Hematopoietic multipotent progenitor cell (in vitro differentiated cells): ENCODE measurements at regions not wholly inside any gene's neighbourhood (a gene's known extent, or its start where the extent isn't known, plus 50 kb on each side); places are given as distances from the start of the nearest gene placed in this dataset.

ENCODE experiments used
- DNase-seq, 3 donors: peaks; one replicate each; pipeline ENCODE4 v3.0.0-alpha.2; 2011 to 2015; ENCODE audit warnings: low read depth in 2 of 3, low spot score in 2 of 3

DNA sequence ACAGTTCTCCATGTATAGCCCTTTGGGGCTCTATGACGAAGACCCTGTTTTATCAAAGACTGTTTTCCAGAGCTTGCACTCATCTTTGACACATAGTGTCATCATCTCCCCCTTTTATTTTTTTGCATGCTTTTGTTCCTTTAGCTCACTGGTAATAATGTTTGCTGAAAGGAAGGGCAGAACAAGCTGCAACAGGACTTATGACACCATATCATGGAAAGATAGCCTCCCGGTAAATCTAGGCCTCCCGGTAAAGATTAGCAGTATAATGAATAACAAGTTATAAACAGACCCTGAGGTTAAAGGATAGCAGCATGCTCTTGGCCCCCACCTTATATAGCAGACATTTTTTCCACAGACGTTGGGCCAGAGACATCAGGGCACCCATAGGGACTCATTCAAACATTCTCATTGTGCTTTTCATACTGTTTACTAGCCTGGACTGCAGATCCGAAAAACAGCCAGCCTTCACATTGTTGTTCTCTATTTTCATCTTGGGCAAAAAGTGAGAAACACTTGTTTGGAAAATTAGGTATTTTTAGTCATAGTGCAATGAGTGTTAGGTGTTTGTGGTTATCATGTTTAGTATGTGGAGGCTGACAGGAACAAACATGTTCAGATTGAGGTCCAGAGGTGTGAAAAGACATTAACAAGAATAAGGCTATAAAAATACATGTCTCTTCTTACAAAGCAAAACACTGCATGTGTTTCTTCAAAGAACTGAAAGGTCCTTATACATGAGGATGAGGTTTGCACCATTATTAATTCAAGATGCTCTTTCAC is 136.9 kb upstream of the SPRY2 start:
- no peak for DNase-seq

DNA sequence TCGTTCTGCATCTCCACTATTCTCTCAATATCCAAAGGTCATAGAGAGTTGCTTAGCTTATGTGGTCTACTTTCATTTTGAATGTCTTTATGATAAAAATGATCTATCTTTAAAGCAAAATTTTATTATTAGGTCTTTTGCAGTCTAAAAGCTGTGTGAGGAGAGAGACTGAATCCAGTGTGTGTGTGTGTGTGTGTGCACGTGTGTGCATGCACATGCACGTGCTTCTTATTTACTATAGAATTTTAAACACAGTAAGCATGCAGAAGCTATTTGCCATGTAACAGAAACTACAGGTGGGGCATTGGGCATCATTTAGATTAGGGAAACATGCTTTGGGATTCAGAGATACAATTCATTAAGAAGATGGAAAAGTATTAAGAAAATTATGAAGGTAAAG is 136.0 kb upstream of the SPRY2 start:
- no peak for DNase-seq

DNA sequence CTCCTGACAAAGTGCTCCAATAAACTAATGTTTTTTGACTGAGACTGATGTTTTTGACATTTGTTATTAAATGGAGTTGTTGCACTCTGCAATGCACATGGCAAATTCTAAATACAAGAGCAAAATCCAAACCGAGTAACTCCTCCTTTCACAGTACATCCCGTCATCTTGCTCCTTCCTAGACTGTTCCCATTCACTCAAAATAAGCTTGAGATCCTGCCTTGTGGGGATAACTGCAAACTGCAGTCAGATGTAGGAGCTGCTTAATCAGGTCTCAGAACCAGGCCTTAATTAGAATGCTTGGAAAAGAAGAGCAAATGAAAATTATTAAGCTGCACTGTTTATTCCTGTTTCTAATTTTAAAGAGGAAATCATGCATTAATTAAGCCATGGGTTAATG is 134.8 kb upstream of the SPRY2 start:
- DNase-seq = no peak

DNA sequence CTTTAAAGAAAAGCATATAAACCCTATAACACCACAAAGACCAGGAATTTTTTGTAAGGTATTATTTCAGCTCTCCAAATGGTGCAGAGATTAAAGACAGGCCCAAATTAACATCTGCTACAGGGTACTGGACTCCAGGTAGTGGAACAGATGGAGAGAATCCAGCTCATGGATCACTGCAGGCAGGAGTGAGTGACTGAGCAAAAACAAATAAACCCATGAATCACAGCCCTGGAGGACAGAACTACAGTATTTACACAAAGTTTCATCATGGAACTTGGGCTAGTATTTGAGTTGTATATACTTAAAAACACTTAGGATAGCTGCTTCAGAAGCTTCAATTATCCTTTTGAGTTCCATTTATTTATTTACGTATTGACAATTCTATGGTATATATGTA is 132.8 kb upstream of the SPRY2 start:
- no peak for DNase-seq

DNA sequence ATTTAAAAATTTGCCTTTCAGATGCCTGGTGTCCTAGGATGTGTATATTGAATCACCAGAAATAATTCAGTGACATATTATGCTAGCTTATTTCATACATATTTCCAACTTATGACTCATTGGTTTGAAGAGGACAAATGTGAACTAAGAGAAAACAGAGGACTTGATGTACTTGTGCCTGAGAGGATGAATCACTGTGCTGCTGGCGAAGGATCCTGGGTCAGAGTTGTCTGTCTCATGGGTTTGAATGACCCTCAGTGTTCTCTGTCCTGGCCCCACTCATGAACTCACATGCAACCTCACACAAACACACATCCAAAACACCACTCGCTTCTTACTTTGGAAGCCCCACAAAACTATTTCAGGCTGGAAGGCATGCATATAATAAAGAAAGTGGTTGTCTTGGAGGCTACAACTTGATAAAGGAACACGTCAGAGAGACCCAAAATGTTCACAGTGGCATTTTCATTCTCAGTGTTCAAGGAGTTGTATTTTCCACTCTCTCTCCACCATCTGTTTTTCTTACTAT is 129.0 kb upstream of the SPRY2 start:
- no peak for DNase-seq

DNA sequence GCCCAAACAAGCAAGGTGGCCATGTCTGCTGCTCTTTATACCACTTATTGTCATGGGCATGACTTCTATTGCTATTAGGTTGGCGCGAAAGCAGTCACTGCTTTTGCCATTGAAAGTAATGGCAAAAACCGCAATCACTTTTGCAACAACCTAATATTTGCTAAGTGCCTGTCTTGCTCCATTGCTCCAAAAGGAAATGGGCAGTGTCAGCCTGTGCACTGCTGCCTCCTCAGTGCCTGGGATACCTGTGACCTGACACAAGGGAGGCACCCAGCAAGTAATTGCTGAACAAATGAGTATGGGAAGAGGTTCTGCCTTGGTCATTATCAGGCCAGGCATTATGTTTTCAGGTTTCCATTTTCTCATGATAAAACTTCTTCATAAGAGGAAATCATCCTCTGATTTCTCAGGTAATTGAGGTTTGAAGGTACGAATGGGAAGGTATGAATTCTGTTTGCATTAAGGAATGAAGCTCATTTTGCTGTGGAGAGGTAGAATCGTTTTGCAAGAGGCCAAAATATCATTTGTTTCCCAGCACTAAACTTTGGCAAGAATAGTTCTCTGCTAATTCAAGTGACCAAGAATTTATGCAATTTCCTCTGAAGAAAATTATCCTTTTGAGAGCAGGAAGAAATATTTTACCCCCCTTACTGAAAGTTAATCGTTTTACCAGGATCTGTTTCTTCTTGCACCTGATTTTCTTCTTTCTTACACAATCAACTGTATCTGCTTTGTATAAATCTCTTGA is 128.4 kb upstream of the SPRY2 start:
- no peak for DNase-seq

DNA sequence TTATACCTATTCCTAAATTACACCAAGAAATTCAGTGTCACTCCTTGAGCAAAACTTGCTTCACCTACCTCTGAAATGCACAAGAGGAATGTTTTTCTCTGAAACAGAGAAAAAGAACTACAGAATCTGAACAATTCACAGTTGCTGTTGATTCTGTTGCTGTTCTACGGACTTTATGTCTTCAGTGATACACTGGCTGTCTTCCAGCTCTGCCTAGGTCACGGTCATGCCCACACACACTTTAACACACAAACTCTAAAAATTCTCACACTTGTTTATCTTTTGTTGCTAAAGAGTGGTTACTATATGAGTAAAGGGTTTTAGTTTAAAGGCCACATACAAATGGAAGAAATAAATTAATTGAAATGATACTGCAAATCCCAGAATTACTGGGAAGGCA is 124.4 kb upstream of the SPRY2 start:
- no peak for DNase-seq

DNA sequence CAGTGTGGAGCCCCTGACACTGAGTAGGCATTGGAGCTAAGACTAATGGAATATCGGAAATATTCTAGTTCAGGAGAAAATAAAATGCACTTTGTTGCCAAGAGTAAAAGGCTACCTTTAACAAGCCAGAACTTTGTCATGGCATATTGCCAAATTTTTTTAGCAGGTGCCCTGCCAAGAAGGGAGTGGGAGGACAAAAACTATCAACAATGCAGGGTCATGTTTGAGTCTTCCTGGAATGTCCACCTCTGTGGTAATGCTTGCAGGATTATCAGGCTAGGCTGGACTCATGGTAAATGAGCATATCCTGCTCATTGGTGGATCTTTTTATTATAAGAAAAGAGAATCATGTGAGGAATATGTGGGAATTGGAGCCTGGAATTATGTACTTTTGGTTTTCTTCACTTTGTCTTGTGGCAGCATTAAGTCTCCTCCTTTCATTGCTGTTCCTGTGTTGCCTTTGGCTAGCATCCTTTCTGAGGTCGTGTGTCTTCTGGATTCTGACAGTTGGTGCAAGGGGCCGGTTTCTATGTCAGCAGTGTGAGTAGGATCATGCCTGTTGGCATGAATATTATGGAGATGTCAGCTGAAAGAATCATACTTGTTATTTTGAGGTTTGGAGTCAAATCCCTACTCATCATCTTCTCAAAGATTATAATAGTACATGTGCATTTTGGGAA is 122.9 kb upstream of the SPRY2 start:
- DNase-seq = no peak

DNA sequence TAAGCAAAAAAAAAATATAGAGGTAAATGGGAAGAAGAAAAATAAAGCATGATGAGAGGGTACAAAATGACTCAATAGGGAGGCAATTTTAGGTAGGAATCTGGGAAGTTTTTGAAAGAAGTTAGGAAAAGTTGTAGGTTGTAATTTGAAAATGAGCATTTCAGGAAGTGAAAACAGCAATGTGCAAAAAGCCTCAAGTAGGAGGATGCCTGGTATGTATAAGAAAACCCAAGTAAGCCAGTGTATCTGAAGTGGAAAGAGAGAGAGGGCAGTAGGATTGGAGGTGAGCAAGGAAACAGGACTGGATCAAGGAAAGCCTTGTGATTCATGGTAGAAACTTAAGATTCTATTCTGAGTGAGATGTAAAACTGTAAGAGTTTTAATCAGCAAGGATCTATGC is 121.6 kb upstream of the SPRY2 start:
- DNase-seq = no peak

DNA sequence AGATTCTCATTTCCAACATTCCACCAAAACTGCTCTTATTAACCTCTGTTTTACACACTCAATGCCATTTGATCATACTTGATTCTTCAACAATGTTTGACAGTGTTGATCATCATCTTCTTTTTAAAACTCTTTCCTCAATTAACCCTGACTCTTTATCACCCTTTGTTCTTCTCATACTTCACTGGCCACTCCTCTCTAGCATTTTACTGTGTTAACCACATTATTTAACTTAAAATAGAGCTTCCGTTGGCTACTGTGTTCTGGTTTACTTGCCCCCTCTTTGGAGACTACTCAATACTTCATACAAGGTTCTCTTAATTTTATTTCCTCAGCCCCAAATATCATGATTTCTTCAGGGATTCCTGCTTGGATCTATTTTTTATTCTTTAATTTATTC is 121.1 kb upstream of the SPRY2 start:
- no peak for DNase-seq

DNA sequence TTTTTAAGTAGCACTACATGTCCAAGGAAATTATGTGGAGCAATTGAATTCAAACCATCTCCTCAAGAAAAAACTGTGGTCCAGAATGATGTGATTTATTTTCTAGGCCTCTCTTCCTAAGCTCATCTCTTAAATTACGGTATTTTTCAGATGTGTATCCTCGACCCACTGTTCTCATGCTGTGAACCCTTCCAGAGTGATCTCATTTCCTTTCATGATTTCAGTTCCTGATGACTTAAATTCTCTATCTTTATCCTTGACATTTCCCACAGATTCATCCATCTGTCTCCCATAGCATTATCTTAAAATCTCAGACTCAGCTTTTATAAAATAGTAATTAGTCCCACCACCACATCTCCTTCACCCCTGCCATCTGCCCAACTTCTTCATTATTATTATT is 117.6 kb upstream of the SPRY2 start:
- DNase-seq = no peak

DNA sequence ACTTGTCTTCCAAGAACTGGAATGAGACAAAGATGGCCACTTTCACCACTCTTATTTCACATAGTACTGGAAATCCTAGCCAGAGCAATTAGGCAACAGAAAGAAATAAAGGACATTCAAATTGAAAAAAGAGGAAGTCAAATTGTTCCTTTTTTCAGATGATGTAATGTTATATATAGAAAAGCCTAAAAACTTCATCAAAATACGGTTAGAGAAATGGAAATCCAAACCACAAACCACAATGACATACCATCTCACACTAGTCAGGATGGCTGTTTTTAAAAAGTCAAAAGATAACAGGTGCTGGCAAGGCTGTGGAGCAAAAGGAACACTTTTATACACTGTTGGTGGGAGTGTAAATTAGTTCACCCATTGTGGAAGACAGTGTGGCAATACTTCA is 113.3 kb upstream of the SPRY2 start:
- DNase-seq = peak in 2 of 3 donors; percentile 90 to 96

DNA sequence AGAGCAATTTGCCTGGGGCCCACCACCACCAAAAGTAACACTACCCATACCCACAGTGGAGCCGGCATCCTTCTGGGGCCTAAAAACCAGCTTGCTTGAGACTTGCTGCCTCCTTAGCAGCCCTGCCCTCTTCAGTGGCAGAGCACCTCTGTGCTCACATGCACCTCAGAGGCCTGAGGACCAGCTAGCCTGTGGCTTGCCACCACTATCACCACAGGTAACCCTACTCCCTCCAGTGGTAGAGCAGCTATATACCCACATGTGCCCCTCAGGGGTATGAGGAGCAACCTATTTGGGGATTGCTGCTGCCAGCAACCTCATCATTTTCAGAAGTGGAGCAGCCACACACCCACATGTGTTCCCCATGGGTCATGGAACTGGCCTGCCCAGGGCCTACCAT is 111.4 kb upstream of the SPRY2 start:
- DNase-seq = no peak

DNA sequence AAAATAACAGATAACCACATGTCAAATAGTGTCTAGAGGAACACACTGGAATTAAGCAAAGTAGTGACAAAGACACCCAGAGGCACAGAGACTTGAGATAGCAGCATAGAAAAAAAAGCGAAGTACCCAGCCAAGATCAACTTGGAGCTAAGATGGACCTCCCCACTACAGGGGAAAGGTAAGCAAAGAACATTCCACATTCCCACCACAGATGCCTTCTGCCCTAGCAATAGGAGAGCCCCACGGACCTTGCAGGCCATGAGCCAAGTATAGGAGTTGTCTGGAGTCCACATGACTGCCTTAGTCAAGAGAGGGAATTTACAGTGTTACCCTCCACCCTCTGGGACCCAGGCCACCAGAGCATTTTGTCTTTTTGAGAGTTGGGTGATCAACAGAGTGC is 110.7 kb upstream of the SPRY2 start:
- DNase-seq = no peak

DNA sequence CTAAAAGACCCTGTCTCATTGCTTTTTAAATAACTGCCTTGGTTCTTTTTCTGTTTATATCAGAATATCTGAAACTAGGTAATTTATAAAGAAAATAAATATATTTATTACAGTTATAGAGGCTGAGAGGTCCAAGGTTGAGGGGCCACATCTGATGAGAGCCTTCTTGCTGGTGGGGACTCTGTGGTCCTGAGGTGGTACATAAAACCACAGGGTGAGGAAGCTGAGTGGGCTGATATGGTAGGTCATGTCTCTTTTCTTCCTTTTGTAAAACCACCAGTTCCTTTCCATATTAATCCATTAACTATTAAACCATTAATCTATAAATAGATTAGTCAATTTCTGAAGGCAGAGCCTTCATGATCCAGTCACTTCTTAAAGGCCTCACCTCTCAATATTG is 109.5 kb upstream of the SPRY2 start:
- peak in 1 of 3 donors; percentile 27 for DNase-seq

DNA sequence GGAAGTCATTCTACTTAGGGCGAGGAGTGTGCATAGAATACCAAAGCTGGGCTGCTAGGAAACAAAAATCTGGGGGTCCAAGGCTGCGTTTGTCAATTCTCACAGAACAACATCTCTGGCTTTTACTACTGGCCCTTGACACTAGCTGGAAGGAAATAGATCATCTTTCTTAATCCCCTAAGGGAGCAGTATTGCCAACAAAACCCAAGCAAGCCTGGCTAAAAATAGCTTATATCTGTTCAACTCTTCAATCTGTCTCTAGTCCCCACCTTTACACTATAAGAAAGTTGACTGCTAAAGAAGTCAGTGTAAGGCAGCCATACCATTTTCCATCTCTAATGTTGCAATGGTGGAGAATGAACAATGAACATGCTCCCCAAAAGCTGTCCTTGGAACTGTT is 107.8 kb upstream of the SPRY2 start:
- DNase-seq = no peak

DNA sequence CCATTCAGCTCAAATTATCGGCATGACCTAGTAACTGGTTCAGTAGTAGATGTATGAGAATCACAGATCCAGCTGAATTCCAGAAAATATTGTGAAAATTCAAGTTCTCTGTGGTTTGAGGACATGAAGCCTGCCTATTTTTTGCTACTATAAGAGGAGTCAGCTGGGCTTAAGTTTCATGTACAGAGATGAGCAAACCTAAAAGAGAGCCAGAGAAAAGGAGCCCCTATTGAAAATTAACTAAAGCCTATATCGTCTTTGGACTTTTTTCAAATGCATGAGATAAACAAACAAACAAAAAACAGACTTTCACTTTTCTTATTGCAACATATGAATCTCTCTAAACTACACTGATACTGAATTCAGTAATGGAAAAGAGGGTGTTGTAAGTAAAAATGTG is 106.8 kb upstream of the SPRY2 start:
- DNase-seq = no peak

DNA sequence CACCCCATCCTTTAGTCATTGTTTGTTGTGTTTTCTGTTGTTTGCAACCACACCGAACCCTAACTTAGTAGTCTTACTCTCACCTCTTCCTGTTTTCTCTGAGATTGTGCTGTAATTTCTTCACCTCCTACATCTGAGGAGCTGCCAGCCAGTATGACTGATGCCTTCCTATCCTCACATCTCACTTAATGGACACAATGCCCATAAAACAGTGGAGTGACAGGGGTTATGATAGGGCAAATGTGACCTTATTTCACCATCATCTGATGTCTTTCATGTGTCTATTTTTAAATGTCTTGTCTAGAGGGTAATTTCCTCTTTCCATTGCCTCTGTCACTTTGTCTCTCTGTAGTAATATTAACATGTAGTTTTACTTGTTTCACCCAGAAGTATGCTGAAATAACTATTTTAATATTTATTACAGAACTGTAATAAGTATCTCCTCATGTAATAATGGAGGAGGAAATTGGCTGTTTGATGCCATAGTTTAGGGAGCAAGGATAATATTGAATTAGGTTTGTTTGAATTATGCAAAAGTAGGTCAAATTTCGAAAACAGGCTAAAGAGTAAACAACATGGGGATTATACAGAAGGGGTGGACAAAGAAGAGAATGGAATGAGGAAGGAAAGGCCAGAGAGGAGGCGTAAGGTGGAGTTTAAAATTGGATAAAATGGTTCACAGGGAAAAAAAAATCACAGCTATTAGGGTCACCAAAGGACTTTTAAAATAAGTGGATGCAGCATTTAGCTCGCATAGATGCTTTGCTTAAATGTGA is 103.5 kb upstream of the SPRY2 start:
- DNase-seq = peak in 1 of 3 donors; percentile 54

DNA sequence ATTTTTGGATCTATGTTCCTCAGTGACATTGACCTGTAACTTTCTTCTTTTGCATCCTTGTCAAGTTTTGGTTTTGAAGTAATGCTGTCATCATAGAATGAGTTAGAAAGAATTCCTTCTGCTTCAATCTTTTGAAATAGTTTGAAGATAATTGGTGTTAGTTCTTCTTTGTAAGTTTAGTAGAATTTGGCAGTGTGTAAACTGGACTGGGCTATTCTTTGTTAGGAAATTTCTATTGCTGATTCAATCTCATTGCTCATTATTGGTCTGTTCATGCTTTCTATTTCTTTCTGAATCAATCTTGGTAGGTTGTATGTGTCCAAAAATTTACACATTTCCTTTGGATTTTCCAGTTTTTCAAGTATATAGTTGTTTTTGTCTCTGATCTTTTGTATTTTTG is 101.7 kb upstream of the SPRY2 start:
- DNase-seq = no peak

DNA sequence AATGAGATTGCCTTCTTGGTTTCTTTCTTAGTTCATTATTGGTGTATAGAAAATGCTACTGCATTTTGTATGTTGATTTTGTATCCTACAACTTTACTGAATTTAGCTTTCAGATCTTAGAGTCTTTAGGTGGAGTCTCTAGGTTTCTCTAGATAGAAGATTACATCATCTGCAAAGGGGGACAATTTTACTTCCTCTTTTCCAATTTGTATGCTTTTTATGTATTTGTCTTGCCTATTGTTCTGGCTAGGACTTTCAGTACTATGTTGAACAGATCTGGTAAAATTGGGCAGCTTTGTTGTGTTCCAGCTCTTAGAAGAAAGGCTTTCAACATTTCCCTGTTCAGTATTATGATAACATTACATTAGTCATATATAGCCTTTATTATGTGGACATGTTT is 101.0 kb upstream of the SPRY2 start:
- DNase-seq = peak in 2 of 3 donors; percentile 23 to 70

DNA sequence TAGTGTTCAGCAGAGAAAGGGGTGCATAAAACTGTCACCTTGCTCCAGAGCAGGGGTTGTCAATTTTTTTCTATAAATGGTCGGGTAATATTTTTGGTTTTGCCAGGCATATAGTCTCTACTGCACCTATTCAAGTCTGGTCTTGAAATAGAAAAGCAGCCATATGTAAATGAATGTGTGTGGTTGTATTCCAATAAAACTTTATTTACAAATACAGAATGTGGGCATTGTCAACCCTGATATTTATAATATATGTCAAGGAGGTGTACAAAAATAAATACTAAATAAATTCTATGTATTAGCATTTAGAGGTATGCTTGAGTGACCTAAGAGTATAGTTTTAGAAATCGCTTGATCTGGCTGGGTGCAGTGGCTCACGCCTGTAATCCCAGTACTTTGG is 97.6 kb upstream of the SPRY2 start:
- DNase-seq = no peak
